ENCODE measurements at regions not wholly inside any gene's neighbourhood (a gene's known extent, or its start where the extent isn't known, plus 50 kb on each side); places are given as distances from the start of the nearest gene placed in this dataset.

DNA sequence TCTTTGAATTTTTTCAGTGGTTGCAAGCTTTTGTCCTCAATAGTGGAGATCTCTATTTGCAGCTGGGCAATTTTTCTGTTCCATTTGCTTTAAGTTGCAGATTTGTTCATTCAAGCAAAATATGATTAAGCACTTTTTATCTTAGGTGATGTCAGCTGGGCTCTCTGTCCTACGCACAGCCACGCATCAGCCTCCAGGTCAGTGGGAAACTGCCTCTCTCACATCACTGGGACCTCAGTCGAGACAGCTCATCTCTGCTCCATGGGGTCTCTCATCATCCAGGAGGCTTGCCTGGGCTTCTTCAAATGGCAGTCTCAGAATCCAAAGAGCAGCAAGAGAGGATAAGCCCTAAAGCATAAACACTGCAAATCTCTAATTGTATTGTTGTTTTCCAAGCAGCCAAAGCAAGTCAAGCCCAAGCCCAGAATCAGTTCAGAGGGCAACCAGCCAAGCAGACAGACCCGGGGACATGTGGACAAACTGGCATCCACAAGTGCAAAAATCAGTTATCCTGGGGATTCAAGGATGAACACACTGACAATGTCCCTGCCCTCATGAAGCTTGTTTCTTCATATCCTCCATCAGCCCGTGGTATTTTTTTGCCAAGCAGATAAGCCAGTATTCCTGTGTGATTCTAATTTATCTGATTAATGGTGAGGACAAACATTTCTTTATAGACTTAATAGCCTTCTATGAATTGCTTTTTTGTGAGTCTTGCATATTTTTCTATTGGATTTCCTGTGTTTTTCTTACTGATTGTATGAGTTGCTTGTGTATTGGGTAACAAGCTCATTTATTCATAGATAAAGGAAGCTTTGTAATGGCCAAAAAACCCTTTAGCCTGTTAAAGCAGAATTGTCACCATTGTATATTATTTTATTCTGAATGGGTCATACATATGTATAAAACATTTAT lies 262.5 kb downstream of the GXYLT1 start:
- no peak for DNase-seq

DNA sequence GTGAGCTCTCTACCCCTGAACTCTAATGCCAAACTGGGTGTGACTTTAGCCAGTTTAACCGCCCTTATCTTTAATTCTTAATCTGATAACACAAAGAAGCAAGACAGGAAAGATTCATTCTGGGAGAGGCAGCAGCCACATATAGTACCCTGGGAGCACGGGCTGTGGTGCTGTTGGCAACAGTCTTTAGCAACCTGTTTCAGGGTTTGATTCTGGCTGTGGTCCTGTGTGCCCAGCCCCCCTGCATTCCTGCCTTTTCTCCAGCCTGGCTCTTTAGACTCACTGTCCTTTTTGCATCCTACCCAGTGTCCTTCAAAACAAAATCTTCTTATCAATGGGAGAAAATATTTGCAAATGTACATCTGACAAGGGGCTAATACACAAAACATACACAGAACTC lies 275.2 kb downstream of the GXYLT1 start:
- no peak for DNase-seq

DNA sequence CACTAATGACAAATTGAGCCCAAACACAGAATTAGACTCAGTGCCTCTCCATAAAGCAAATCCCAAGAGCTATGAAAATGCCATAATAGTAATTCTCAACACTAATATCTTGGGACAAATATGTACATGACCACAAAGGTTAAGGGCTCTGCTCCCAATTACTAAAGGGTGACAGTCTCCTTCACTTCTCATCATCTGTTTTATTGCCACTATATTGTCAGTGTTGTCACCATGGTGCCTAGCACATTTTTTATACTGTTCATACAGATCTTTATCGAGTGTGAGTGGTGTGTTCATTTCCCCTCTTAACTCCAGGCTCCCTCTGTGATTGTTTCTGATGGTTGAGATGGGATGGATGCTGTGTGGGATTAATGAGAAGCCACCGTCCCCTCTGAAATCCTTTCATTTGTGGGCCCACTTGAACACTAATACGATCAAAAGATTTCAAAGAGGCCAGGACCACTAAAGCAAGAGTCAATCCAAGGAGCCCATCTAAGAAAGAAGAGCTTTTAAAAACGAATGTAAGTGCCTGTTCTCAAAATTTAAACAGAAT lies 277.7 kb downstream of the GXYLT1 start:
- DNase-seq, result no peak

DNA sequence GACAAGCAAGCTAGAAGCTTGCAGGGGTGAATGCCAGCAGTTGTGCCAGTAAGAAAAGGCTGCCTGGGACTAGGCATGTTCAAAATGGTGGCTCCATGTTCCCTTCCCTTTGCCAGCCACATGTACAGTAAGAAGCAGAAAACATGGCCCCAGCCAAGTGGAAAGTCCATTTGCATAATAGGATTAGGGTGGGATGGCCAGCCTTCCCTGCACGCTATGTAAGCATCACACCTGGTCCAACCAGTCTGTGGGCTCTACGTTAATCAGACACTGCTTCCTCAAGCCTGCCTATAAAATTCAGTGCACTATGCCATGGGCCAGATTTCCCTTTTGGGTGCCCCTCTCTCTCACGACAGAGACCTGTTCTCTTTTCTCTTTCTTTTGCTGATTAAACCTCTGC lies 288.4 kb downstream of the GXYLT1 start:
- DNase-seq, result no peak

DNA sequence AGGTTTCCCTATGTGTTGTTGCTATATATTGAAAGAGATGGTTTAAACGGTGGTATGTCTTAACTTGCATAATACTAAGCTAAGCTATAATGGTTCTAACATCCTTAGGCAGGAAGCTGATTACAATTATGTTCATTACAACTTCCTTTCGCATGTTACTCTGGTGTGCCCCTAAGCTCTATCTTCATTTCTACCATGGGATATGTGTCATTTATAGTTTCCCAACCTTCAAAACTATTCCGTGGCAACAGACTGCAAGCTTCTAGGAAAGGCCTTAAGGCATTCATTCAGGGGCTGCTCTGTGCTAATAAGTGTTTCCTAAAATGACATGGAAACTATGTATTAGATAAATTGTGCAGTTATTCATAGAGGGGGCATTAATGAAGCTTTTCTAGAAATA lies 294.6 kb downstream of the GXYLT1 start:
- no peak for DNase-seq

DNA sequence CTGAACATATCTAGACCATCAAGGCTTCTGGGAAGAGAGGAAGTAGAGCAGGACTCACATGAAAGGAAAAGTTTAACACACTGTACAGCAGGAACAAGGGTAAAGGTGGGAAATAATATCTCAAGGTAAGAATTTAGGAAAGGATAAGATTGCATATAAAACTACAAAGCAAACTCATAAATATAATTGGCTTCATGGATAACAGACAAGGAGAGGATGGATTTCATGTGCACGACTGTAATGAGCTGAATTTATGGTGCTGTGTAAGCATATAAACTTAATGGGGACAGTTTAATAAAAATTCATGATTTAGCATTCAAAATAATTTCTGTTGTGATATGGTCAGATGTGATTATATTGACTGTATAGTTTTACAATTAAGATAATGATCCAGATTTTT lies 298.0 kb downstream of the GXYLT1 start:
- no peak for DNase-seq

DNA sequence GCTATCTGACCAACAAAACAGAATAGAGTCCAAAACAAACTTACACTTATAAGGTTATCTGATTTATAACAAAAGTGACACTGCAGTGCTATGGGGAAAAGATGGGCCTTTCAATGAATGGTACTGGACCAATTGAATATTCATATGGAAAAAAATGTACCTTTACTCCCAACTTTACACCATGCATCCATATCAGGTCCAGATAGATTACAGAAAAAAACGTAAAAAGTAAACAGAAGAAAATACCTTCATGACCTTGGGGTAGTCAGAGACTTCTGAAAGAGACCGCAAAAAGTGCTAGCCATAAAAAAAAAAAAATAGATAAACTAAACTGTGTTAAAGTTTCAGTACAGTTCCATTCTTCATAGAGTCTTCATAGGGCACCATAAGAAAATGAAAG lies 308.3 kb downstream of the GXYLT1 start:
- no peak for DNase-seq

DNA sequence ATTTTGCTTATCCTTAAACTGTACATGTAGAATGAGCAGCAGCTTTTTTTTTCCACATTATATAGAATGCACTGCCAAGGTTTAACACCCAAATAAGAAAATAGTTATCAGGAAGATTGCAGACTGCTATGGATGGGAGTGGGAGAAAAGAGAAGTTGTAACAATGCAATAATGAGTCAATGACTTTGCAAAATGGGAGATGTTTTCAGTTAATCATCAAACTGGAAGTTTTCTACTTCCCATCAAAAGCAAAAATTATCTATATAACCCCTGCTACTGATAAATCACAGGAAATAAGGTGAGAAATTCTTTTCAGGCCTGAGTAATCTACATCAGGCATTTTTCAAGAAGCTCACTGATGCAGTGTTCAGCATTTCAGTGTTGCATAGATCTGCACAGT lies 309.1 kb downstream of the GXYLT1 start:
- DNase-seq, result no peak

DNA sequence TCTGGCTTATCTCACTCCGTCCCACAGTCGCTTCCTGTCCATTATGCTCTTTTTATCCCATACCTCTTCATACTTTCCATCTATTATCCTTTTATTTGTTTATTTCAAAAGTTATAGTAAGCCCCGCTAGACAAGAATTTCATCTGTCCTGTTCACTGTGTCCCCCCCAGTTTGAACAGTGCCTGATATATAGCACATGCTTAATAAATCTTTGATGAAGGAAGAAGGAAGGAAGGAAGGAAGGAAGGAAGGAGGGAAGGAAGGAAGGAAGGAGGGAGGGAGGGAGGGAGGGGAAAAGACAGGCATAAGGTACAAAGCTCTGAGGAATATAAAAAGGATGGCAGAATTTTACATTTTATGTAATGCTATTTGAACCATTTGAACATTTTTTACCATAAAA lies 324.7 kb downstream of the GXYLT1 start:
- DNase-seq, result no peak

DNA sequence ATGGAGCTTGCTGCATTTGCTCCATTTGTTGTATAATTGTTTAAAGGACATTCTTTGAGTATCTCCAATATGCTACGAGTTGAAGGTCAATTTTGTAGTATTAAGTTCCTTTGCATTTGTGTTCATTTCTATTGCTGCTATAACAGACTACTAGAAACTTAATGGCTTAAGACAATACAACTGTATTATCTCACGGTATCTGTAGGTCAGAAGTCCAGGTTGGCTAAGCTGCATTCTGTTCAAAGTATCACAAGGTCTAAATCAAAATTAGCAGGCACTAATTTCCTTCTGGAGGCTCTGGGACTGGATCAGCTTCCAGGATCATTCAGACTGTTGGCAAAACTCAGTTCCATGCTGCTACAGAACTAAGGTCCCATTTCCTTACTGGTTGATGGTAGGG lies 340.6 kb downstream of the GXYLT1 start:
- DNase-seq, result no peak

DNA sequence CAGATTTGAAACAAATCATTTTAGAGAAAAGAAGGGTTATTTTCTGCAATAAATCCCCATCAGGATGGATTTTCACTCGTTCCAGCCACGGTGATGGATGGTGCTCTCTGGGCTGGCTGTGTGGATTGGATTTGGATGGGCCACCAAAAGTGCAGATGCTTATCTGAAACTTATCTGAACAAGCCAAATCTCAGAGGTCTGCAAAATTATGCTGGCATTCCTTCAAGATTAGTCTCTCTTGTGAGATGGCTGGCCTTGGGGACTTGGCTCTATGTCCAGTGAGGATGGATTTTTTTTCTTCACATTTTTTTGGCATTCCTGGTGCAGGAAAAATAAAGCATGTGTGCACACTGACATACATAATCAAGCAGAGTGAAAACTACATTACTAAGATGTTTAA lies 341.9 kb downstream of the GXYLT1 start:
- no peak for DNase-seq

DNA sequence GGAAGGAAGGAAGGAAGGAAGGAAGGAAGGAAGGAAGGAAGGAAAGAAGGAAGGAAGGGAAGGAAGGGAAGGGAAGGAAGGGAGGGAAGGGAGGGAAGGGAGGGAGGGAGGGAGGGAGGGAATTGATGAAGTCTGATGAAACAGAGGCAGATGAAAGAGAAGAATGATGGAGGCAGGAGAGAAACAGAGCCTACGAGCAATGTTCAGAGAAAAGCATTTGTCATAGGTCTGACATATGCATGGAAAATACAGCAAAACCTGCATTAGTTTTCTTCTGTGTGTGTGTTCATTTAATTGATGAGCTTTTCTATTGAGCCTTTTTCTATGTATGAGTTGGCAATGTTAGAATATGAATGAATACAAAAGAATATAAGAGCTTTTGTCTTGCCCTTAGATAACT lies 343.4 kb downstream of the GXYLT1 start:
- DNase-seq, result no peak

DNA sequence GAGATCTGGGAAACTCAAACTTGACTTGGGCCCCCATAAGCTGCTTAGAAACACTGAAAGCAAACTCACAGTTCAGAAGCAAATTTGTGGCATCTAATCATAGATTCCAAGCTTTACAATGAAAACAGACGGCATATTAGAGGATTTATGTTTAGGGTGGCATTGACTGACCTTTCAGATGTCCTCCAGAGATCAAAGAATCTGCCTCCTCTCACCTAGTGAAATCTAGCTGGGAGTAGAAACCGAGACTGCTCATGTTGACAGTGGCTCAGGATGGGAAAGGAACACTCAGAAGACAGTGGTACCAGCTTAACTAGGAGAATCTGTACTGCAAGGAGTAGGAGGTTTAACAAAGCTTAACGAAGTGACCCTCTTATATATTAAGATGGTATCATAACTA lies 345.0 kb downstream of the GXYLT1 start:
- no peak for DNase-seq

DNA sequence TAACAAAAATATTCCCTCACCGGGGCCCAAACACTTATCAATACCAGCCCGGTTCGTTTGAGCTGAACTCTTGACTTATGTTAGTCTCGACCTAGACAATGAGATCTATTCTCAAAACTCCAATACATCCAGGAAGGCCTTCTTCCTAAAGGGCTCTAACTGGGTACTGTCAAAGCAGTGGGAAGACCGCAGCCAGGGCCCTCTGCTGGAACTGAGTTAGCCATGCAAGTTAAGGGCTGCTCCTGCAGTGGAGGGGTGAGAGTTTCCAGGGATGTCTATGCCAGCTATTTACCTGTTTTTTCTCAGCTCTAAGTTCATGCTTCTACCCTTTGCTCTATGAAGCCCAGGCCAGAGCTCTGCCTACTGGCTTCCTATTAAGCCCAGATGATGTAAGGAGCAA lies 348.8 kb downstream of the GXYLT1 start:
- no peak for DNase-seq

DNA sequence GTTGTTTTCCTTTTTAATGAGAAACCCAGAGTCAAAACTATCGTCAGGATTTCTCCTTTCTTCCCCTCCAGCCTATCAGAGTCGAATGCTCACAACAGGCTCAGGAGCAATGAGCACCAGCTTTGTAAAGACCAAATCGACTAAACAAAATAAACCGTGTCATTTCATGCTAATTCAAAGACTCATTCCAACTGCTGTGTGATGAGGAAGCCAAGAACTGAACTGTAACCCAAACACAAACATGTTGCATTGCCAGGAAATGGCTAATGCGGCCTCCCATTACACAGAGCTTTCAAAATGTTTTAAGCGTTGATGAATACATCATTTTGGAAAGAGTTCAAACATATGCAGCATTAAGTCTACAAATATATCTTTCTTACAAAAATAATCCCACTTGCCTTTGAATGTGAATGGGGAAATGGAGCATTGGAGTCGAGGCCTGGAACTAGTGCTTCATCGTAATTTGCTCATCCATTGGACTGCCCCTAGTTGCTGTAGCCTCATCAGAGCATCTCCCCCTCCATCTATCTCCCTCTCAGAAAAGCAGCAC lies 349.5 kb downstream of the GXYLT1 start:
- no peak for DNase-seq

DNA sequence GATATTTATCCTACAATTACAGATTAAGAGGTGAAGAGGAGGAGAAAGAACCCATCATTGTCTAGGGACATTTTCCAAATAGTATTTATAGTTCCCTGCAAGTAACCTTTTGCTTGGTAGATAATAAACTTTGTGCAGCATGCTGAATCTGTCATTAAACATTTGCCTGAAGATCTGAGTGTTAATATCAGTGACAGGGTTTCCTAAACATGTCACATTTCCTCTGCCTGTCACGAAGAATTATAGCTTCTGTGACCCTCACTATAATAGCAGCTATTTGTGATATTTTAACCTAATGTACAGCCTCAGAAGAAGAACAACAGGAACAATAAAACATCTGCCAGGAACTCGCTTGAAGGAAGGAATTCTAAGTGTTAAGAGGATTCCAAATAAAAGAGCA lies 350.3 kb downstream of the GXYLT1 start:
- DNase-seq, result no peak

DNA sequence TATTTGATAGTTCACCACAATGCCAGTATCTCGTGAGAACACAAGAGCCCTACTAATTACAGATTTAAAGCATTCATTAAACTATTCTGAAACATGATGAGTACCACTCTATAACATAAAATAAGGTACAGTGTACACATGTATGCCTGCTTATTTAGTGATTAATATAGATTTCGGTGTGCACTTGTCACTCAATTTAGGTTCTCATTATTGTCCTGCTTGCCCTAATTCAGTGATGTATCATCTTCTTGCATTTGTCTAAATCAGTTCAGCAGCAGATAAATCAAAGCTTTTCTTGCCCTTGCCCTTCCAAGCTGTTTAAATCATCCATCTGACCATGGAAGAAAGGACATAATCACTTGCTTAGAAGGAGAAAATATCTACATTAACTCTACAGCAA lies 359.7 kb downstream of the GXYLT1 start:
- no peak for DNase-seq

DNA sequence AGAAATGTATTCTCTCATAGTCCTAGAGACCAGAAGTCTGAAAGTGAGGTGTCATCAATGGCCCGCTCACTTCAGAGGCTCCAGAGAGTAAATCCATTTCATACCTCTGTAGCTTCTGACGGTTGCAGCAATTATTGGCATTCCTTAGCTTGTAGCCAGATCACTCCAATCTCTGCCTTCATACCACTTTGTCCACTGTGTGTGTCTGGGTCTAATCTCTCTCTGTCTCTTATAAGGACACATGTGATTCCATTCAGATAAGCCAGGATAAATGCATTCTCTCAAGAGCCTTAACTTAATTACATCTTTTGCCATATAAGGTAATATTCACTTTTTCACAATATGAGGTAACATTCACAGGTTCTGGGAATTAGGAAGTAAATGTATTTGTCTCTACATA lies 365.7 kb downstream of the GXYLT1 start:
- no peak for DNase-seq

DNA sequence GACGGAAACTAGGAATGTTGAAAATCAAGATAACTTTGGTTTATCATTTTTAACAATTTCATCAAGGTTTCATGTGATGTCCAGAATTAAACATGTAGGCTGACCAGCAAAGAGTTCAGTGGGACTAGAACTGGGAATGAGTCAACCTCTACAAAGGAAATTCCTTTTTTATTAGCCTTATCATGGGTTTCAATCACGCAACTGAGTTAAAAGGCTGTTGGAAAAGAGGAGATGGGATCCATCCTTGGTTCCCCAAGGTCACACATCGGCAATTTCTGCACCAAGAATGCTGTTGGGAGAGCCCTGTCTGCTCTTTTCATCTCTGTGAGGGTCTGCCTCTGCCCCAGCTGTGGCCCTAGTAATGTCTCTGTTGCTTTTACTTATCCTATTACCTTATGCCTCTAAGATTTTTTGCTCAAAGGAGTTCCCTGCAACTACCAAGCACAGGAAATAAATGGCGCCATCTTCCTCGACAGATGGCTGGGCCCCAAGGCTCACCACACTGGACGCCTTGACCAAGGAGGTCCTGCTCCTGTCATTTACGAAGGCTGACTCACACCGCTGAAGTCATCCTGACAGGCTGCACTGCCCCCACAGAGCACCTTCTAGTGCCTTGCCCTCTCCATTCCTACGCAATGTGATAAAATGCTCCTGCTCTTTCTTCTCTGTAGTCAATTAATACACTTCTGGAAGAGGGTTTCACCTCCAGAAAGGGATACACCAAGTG lies 367.4 kb downstream of the GXYLT1 start:
- DNase-seq, result no peak

DNA sequence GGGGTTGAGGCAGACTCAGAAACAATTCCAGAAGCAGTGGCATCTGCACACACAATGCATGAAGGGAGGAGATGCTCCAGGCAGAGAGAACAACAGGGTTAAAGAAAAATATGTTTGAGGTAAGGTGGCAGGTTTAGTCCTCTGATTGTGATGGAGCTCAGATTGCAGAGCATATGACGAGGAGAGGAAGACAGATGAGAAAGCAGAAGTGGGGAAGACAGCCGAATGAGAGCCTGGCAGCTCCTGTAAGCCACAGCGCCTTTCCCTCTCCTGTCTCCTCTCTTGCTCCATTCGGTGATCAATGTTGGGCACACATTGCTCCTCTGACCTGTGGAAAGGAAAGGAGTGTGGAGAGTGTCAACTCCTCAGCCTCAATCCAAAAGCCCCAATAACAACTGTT lies 372.2 kb downstream of the GXYLT1 start:
- no peak for DNase-seq

DNA sequence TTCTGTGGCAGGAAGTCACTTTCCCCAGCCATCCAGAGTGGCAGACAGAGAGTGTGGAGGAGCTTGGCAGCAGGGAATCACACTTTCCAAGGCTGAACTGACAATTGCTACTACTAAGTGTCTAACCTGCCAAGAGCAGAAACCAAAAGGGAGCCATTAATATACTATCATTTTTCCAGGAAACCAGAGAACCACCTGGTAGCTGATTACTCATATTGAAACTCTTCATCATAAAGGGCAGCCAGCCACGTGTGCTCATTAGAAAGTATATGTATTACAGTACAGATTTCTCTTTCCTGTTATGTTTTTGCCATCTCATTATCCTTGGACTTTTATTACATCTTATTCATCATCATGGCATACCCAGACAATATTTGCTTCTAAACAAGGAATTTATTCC lies 374.9 kb downstream of the GXYLT1 start:
- DNase-seq, result no peak

DNA sequence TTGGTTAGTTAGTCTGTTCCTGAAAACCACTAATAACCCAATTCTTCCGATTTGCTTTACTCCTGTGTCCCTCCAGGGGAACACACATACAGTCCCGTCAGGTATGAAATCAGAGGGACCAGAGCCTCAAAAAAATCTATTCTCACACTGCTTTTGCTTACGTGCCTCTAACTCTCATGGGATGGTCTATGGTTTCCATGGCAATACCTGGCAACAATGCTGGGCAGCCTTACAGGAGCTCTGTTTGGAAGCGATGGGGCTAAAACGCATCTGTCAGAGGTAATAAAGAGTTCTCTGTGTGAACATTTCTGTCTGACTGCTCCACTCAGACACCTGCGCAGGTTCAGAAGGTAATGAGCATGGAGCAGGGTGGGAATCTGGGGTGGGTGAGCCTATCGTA lies 376.2 kb downstream of the GXYLT1 start:
- no peak for DNase-seq

DNA sequence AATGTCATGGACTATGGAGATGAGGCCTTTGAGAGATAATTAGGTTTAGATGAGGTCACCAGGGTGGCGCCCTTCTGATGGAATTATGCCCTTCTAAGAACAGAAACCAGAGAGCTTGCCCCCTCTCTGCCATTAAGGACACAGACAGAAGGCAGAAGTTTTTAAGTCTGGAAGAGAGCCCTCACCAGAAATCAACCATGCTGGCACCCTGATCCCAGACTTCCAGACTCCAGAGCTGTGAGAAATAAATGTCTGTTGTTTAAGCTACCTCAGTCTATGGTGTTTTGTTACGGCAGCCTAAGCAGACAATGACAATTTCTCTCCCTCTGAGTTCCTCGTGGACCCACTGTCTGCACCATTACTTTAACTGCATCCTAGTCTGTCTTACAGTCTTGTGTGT lies 382.0 kb downstream of the GXYLT1 start:
- no peak for DNase-seq

DNA sequence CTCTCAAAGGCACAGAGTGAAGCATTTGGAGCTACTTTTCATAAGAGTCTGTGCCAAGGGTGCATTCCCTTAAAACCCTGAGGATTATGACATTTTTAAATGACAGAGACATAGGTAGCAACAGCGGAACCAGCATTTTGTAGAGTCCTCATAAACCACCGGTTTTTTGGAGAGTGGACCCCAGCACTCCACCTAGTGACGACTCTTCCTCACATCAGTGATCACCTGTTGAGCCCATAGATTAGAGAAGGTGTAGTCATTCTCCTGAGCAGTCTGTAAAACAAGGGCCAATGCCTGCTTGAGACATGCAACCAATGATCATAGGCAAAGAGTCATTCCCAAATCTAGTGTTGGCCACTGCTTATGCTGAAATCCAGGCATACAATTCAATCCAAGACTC lies 399.1 kb downstream of the GXYLT1 start:
- DNase-seq, result no peak

All from stimulated activated CD4-positive, alpha-beta T cell treated with anti-CD3 and anti-CD28 coated beads, Interleukin-12 subunit alpha, Interleukin-12 subunit beta, amount 100 ng/mL, for 4 hours (primary cell).